IPS-20b (cell line): ENCODE measurements at regions not wholly inside any gene's neighbourhood (a gene's known extent, or its start where the extent isn't known, plus 50 kb on each side); places are given as distances from the start of the nearest gene placed in this dataset.

ENCODE experiments used
- H3K27ac ChIP-seq: one replicate; pipeline ENCODE4 v1.5.1; 2013; ENCODE audit warnings: low read length
- H3K27me3 ChIP-seq: 2 replicates; pipeline ENCODE4 v1.6.1; 2013; ENCODE audit warnings: mild to moderate bottlenecking, low read length, inconsistent platforms; ENCODE audit not compliant: insufficient read depth
- H3K36me3 ChIP-seq: 2 replicates; pipeline ENCODE4 v1.6.1; 2013; ENCODE audit warnings: low read depth, mild to moderate bottlenecking, inconsistent platforms, low read length, moderate library complexity; ENCODE audit not compliant: insufficient read depth
- H3K4me1 ChIP-seq: 2 replicates; pipeline ENCODE4 v1.6.1; 2013; ENCODE audit warnings: mild to moderate bottlenecking, control low read depth, inconsistent platforms, low read length, moderate library complexity; ENCODE audit not compliant: insufficient read depth
- H3K4me3 ChIP-seq: 2 replicates; pipeline ENCODE4 v1.5.1; 2013; ENCODE audit warnings: mild to moderate bottlenecking, low read length, inconsistent platforms
- H3K9ac ChIP-seq: 2 replicates; pipeline ENCODE4 v1.6.1; 2013; ENCODE audit warnings: low read depth, mild to moderate bottlenecking, inconsistent platforms, low read length, moderate library complexity
- H3K9me3 ChIP-seq: 2 replicates; pipeline ENCODE4 v1.6.1; 2013; ENCODE audit warnings: mild to moderate bottlenecking, low read depth, low read length, inconsistent platforms; ENCODE audit not compliant: insufficient read depth

GRCh38 chr20:41939659-41940058, 321.5 kb upstream of the CHD6 start:
- H3K4me1 ChIP-seq = no peaks in the 10 kb centered on the region
- H3K27me3 ChIP-seq = no peaks in the 10 kb centered on the region
- no peak overlapping the region for H3K9ac ChIP-seq
- no peaks in the 10 kb centered on the region for H3K36me3 ChIP-seq
- no peak overlapping the region for H3K4me3 ChIP-seq
- H3K9me3 ChIP-seq = no peaks in the 10 kb centered on the region
- H3K27ac ChIP-seq = no peak overlapping the region

DNA sequence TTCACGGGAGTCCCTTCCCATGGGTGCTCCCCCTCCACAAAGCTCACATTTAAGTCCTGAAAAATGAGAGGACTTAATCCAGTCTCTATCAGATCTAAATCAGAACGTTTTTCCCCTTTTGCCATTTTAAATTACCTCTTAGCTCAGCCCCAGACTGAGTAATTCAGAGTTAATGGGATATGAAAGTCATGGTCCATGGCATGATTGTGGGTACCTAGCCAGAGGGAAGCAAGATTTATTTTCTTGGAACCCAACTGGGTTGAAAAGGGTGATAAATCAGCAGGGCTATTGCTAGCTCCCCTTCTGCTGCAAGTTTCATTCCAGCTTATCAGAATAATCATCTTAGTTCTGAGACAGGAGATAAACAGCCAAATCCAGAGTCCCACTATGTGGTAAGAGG, 320.2 kb upstream of the CHD6 start:
- Histone ChIP-seq H3K9me3 (no peaks in the 10 kb centered on the region), H3K27me3 (no peaks in the 10 kb centered on the region), H3K9ac (no peak overlapping the region), H3K4me3 (no peak overlapping the region), H3K27ac (no peak overlapping the region), H3K36me3 (no peaks in the 10 kb centered on the region), H3K4me1 (0 out of 2 replicates have a peak, but pooled peaks cover 2% of the 10 kb centered on the region)

DNA sequence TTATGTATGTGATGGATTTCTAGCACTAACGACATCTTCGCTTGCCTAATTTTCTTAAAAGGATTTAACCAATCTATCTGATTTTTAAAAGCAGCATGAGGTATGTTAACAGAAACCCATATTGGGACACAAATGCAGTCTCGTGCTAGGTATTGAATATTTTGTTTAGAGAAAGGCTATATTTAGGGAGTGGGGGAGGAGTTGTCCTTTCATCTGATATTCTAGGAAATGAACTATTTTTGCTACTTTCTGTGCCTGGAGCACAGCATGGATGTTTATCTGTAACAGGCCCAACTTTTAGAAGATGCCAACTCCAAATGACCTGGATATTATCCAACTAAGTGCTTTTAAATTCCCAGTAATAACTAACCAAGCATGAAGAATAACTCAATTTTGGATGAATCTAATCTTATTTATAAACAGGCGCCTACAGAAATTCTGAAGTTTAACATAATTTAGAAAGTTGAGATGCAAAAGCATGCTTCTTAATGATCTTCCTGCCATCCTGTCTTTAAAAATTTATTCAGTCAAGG, 317.1 kb upstream of the CHD6 start:
- no peaks in the 10 kb centered on the region for H3K36me3 ChIP-seq
- no peak overlapping the region for H3K27ac ChIP-seq
- no peak overlapping the region for H3K9ac ChIP-seq
- no peaks in the 10 kb centered on the region for H3K27me3 ChIP-seq
- H3K9me3 ChIP-seq = no peaks in the 10 kb centered on the region
- 0 out of 2 replicates have a peak, but pooled peaks cover 2% of the 10 kb centered on the region for H3K4me1 ChIP-seq
- no peak overlapping the region for H3K4me3 ChIP-seq

DNA sequence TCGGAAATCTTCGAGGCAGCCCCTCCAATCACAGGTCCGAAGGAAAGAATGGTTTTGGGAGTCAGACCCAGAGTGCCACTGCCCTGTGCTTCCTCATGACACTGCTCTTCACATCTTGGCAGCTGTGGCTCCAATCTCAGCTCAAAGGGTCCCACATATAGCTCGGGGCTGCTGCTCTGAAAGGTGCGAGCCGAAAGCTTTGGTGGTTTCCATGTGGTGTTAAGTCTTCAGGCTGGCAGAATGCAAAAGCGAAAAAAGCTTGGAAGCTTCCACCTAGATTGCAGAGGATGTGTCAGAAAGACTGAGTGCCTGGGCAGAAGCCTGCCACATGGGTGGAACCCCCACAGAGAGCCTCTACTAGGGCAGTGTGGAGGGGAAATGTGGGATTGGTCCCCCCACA, 314.3 kb upstream of the CHD6 start:
- no peak overlapping the region for H3K27ac ChIP-seq
- H3K9me3 ChIP-seq = no peaks in the 10 kb centered on the region; the same call in 1 of the 2 replicates
- H3K27me3 ChIP-seq = no peaks in the 10 kb centered on the region
- no peak overlapping the region for H3K4me3 ChIP-seq
- 0 out of 2 replicates have a peak, but pooled peaks cover 2% of the 10 kb centered on the region for H3K4me1 ChIP-seq
- no peak overlapping the region for H3K9ac ChIP-seq
- no peaks in the 10 kb centered on the region for H3K36me3 ChIP-seq

GRCh38 chr20:41927655-41928054, 309.5 kb upstream of the CHD6 start:
- Histone ChIP-seq H3K9me3 (no peaks in the 10 kb centered on the region; the same call in 1 of the 2 replicates), H3K27me3 (no peaks in the 10 kb centered on the region), H3K4me1 (no peaks in the 10 kb centered on the region), H3K9ac (no peak overlapping the region), H3K4me3 (no peak overlapping the region), H3K36me3 (no peaks in the 10 kb centered on the region), H3K27ac (no peak overlapping the region)

DNA sequence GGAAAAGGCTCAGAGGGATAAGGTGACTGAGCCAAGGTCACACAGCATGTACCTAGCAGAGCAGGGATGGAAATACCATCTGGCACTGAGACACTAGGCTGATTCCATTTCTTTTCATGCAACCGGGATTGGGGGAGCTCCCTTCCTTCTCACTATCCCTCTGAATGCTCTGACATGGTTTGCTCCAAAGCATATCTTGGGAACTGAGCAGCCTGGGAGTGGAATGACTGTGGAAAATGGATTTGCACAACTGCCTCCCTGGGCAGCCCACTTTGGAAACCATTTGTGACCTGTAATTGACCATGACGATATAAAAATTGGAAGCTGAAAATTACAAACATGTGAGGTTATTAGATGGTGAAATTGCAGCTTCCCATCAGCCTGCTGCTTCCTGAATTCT, 309.0 kb upstream of the CHD6 start:
- no peak overlapping the region for H3K4me3 ChIP-seq

GRCh38 chr20:41925476-41925875, 307.3 kb upstream of the CHD6 start:
- H3K4me1 ChIP-seq = no peaks in the 10 kb centered on the region
- H3K36me3 ChIP-seq = no peaks in the 10 kb centered on the region
- H3K9me3 ChIP-seq = no peaks in the 10 kb centered on the region; the same call in 1 of the 2 replicates
- no peak overlapping the region for H3K4me3 ChIP-seq
- H3K27ac ChIP-seq = no peak overlapping the region
- no peak overlapping the region for H3K9ac ChIP-seq
- H3K27me3 ChIP-seq = no peaks in the 10 kb centered on the region

More for the DNA sequence above, 309.0 kb upstream of the CHD6 start:
- Histone ChIP-seq H3K4me1 (no peaks in the 10 kb centered on the region), H3K9ac (no peak overlapping the region), H3K9me3 (no peaks in the 10 kb centered on the region; the same call in 1 of the 2 replicates), H3K27me3 (no peaks in the 10 kb centered on the region), H3K27ac (no peak overlapping the region), H3K36me3 (no peaks in the 10 kb centered on the region)

GRCh38 chr20:41923624-41924023, 305.4 kb upstream of the CHD6 start:
- Histone ChIP-seq H3K9me3 (no peaks in the 10 kb centered on the region), H3K27ac (no peak overlapping the region), H3K9ac (no peak overlapping the region), H3K4me3 (no peak overlapping the region), H3K36me3 (no peaks in the 10 kb centered on the region), H3K27me3 (no peaks in the 10 kb centered on the region), H3K4me1 (no peaks in the 10 kb centered on the region)

DNA sequence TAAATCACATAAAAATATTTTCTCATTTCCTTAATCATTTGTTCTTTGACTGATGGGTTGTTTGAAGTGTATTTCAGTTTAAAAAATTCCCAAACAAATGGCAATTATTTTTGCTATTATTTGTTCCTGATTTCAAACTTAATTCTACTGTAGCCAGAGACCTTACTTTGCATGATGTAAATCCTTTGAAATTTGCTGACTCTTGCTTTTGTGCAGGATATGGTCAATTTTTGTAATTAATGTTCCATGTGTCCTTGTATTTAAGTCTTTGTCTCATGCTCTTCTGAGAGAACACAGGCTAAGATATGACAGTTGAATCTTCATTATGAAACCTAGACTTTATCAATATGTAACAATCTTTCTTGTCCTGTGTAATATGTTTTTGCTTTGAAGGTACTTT, 295.0 kb upstream of the CHD6 start:
- Histone ChIP-seq H3K27me3 (no peaks in the 10 kb centered on the region), H3K4me1 (no peaks in the 10 kb centered on the region), H3K27ac (no peak overlapping the region), H3K36me3 (no peaks in the 10 kb centered on the region), H3K9me3 (peaks cover 9% of the 10 kb centered on the region; the same call in 1 of the 2 replicates), H3K4me3 (no peak overlapping the region), H3K9ac (no peak overlapping the region)

- Histone ChIP-seq H3K9me3 (peaks cover 9% of the 10 kb centered on the region; the same call in 1 of the 2 replicates), H3K27ac (no peak overlapping the region), H3K9ac (no peak overlapping the region), H3K27me3 (no peaks in the 10 kb centered on the region), H3K4me3 (no peak overlapping the region), H3K4me1 (no peaks in the 10 kb centered on the region), H3K36me3 (no peaks in the 10 kb centered on the region)
Measured at GRCh38 chr20:41910558-41910957, 292.4 kb upstream of the CHD6 start.

- H3K36me3 ChIP-seq = no peaks in the 10 kb centered on the region
- H3K4me3 ChIP-seq = no peak overlapping the region
- 0 out of 2 replicates have a peak, but pooled peaks cover 3% of the 10 kb centered on the region for H3K27me3 ChIP-seq
- no peak overlapping the region for H3K9ac ChIP-seq
- H3K9me3 ChIP-seq = no peaks in the 10 kb centered on the region
- H3K27ac ChIP-seq = no peak overlapping the region
- H3K4me1 ChIP-seq = 0 out of 2 replicates have a peak, but pooled peaks cover 3% of the 10 kb centered on the region
Measured at GRCh38 chr20:41905199-41905598, 287.0 kb upstream of the CHD6 start.

- Histone ChIP-seq H3K4me1 (0 out of 2 replicates have a peak, but pooled peaks cover 3% of the 10 kb centered on the region), H3K27me3 (0 out of 2 replicates have a peak, but pooled peaks cover 3% of the 10 kb centered on the region), H3K27ac (no peak overlapping the region), H3K9ac (no peak overlapping the region), H3K9me3 (no peaks in the 10 kb centered on the region), H3K4me3 (no peak overlapping the region), H3K36me3 (no peaks in the 10 kb centered on the region)
Measured at GRCh38 chr20:41903586-41903985, 285.4 kb upstream of the CHD6 start.
